Superior temporal gyrus (tissue), 1 donor: ENCODE measurements at regions not wholly inside any gene's neighbourhood (a gene's known extent, or its start where the extent isn't known, plus 50 kb on each side); places are given as distances from the start of the nearest gene placed in this dataset.

Experiments
- DNase-seq: peaks from one replicate; pipeline ENCODE4 v3.0.0-alpha.2; 2016; ENCODE audit errors: extremely low spot score

- no peak for DNase-seq
Measured at GRCh38 chr7:52705768-52706167, 329.7 kb upstream of the POM121L12 start.

DNA sequence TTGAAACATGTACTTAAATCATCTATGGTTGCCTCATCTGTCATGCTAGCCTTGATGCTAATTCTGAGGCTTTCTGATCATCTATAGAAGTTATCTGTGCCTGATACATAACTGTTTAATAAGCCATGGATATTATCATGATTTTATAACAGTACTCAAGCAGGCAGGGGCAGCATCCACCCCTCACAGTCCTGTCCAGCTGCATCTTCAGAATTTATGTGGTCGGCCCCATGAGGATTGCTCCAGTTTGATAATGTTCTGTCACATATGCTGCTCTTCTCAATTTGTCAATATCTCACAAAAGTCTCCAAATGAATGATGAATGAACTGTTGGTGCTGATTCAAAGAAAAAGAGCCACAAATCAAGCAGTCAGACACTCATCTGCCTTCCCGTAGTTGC lies 335.1 kb upstream of the POM121L12 start:
- no peak for DNase-seq

DNA sequence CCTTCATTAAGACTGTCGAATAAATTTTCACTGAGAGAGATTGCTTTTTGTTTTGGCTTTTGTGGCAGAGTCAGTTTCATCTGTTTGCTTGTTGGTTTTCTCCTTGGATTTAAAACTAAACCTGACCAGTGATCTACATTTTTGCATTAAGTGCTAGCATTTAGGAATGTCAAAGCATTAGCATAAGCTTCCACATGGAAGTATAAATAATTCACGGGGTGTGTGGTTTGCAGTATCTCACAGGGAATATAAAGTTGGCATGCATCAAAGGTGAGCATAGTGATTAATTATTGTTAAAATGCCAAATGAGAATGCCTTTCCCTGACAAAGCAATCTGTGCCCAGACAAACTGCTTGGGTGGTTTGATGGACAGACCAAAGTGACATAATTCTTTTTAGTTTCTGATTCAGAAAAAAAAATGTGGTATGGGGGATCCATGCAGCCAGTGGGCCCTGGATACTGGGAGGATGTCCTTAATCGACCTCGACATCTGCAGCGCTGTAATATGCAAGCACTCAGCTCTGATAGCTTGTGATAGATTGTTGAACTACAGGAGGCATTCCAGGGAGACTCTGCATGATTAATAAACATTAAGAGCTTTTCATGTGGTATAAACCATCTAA lies 339.3 kb upstream of the POM121L12 start:
- DNase-seq, result no peak

DNA sequence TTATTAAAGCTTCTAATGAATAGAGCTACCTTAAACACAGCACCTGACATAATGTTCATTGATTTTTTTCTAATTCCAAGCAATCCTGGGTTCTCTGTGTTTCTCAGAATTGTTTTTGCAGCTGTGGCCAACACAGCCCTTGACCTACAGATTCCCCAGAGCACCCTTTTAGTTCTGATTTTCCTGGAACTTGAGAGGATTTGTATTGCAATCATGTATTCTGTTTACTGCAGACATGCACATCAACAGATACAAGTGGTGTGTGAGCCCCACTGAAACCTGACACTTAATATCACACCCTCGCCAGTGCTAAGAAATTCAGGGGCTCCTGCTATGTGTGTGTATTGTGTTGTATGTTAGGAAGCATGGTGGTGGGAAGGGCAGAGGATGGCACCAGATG lies 344.2 kb upstream of the POM121L12 start:
- DNase-seq, result no peak

- DNase-seq, result no peak
Measured at GRCh38 chr7:52689912-52690311, 345.5 kb upstream of the POM121L12 start.

DNA sequence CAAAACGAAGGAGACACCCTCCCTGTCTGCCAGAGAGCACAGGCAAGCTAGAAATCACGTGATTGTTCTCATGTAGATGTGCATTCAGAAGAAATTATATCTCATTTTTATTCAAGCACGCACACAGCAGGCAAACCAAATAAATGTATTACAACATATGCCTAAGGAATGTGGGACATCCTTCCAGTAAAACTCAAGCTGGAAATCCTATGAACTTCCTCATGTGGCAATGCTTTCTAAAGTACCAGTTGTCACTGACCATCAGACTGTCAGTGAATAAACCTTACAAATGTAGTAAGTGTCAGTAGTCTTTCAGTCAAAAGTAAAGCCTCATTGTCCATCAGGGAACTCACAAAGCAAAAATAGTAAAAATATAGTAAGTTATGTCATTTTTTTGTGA lies 350.1 kb upstream of the POM121L12 start:
- no peak for DNase-seq

- no peak for DNase-seq
Measured at GRCh38 chr7:52684388-52684787, 351.0 kb upstream of the POM121L12 start.

GRCh38 chr7:52682993-52683392 lies 352.4 kb upstream of the POM121L12 start:
- no peak for DNase-seq

- DNase-seq, result no peak
Measured at GRCh38 chr7:52670608-52671225, 364.7 kb upstream of the POM121L12 start.

GRCh38 chr7:52669031-52669430 lies 366.4 kb upstream of the POM121L12 start:
- no peak for DNase-seq

DNA sequence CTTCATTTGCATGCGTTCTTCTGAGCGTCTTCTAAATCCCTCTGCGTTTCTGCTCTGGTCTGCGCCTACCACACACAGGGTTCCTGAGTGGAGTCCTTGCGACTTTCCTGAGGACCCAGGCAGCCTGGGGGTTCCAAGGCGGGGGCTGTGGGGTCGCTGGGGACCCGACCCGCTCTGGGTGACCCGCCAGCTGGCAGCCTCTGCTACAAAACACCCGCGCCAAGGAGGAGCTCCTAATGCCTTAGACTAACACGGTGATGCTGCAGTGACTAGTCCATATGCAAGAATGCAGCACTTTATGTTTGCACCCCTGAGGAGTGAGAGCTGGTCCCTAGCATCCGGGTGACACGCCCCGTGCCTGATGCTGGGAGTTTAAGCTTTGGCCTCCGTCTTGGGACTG lies 367.0 kb upstream of the POM121L12 start:
- no peak for DNase-seq

- DNase-seq, result no peak
Measured at GRCh38 chr7:52659178-52659577, 376.3 kb upstream of the POM121L12 start.

DNA sequence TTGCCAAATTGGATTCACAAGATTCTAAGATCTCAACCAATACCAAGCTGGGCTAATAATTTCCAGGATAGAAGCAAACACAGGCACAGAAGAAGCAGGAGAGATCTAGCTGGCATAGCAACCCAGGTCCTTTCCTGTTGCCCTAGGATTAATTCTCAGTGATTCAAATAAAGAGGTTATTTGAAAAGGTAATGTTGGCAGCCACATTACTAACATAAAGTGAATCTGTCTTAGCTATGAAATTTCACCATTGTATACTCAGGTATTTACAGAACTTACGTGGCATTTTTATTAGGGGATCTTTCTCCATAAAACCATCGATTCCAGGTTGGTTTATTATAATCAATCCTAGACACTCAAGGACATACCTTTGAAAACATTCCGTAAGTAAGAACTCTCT lies 379.3 kb upstream of the POM121L12 start:
- no peak for DNase-seq

DNA sequence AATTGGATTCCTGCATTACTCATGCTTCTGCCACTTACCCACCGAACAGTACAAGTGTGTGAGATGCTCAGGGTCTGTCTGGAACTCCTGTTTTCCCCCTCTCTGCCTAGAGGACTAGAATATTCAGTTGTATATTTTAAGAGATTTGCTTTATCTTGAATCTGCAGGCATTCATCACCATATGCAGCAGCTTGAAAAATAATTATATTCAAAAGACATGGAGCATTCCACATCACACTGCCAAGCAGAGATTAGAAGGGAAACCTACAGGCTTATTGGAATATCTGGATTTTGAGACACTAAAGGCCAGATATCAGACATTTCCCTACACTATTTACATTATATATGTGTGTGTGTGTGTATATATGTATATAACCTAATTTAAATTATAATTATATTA lies 382.8 kb upstream of the POM121L12 start:
- DNase-seq, result no peak

DNA sequence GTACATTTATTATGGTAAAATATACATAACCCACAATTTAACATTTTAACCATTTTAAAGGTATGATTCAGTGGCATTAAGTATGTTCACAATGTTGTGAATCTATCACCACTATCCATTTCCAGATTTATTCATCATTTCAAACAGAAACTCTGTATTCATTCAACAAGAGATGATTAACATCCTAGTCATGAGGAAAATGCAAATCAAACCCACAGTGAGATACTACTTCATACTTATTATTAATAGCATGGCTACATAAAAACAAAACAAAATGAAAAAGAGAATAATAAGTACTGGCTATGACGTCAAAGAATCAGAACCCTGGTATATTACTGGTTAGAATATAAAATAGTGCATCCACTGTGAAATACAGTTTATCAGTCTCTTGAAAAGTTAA lies 386.6 kb upstream of the POM121L12 start:
- no peak for DNase-seq

- DNase-seq, result no peak
Measured at GRCh38 chr7:52647046-52647445, 388.4 kb upstream of the POM121L12 start.

- no peak for DNase-seq
Measured at GRCh38 chr7:52639981-52640380, 395.5 kb upstream of the POM121L12 start.

DNA sequence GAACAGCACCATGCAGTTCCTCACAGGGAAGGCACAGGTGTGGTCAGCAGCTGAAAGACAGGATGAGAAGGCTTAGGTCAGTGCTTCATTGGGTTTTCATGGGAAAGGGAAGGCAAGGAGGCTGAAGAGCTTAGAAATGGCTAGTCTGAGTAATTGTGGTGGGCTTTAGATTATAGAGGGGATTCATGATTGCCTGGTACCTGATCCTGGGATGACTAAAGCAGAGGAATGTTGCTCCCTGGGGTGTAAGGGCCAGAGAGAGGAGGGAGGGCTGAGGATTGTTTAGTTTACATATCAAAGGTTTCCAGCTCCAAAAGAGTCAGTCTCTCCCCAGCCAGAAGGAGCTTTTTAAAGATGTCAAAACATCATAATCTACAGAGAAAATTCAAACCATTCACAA lies 396.3 kb upstream of the POM121L12 start:
- DNase-seq, result no peak

DNA sequence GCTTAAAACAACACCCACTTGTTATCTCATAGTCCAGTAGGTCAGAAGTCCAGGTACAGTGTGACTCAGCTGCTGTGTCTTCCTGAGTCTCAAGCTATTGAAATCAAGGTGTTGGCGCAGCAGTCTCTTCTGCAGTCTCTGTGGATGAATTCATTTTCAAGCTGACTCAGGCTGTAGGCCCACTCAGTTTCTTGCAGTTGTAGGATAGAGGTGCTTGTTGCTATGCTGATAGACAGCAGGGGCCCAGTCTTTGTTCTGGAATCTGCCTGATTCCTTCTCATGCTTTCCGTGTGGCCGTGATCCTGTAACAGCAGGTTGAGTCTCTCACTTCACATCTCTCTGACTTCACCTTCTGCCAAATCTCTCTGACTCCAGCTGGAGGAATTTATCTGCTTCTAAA lies 400.4 kb upstream of the POM121L12 start:
- no peak for DNase-seq

GRCh38 chr7:52620849-52621248 lies 414.6 kb upstream of the POM121L12 start:
- DNase-seq, result no peak

DNA sequence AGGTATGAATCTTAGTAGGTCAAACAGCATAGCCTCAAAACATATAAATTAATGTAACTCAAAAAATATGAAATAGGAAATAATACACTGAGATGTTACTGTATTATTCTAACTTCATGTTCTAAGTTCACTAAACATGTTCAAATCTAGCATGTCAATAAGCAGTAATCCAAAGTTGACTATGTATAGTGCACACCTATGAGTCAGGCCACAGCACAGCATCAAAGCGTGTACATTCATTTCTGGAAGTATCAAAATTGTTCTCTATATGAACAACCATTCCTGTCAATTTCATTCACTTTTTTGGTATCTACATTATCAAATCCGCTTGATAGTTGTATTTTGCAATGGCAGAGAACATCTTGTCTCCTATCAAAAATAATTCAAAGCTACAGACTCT lies 418.9 kb upstream of the POM121L12 start:
- no peak for DNase-seq

DNA sequence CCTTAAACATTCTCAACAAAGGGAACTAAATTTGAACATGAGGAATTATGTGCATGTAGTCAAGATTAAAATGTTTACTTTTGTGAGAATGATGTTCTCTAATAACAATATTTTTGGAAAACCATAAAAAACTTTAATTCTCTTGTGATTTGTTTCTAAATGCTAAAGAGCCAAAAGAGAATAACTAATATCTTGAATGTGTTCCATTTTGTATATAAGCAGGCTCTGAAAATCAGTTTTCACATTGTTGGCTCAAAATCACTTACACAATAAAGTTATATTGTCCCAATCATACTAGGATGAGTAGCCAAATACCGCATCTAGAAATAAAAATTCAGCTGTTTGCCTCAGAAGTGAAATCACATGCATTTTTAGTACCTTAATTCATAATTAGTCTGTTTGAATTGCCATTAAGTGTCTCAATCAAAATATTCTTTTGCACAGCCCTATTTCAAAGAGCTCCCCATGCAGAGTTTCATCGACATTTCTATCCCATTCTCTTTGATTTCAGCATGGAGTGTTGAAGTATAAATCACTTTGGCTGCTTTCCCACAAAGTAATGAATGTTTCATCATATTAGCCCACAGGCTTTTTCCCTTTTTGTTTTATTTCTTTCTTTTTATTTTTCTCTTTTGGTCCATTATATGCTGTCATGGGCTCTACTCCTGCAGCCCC lies 420.3 kb upstream of the POM121L12 start:
- DNase-seq, result no peak

DNA sequence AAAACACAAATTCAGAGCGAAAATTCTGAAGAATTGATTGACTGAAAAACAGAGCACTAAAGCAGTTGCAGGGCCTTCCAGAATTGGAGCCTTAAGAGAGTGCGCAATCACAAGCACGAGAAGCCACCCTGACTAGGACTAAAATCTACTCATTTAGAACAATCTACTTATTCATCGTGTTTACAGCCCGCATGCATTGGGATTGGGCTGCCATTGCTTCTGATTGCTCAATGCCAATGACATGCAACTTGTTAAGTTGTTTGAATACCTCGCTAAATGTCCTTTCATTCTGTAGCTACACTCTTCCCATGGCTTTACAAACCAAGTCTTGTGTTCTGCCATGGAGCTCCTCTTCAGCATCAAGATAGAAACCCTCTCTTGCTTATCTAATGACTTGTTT lies 425.9 kb upstream of the POM121L12 start:
- no peak for DNase-seq
